ENCODE measurements at regions not wholly inside any gene's neighbourhood (a gene's known extent, or its start where the extent isn't known, plus 50 kb on each side); places are given as distances from the start of the nearest gene placed in this dataset.

DNA sequence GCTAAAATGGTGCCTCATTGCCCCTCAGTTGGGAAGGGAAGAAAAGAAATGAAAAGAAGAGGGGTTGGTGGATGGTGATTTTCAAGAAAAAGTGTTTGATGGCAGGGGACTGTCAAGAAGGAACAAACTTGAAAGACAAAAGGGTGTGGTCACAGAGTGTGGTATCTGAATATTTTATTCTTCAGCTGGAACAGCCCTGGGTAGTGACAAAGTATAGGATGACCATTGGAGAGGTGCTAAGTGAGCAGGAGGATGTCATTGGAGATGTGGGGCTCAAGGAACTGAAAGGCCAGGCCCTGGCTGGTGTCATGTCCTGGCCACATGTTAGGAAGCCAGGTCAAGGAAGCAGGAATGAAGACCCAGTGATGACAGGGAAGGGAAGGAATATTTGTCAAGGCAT is 71.0 kb upstream of the CD55 start:
- TF ChIP-seq, protein P1, sequence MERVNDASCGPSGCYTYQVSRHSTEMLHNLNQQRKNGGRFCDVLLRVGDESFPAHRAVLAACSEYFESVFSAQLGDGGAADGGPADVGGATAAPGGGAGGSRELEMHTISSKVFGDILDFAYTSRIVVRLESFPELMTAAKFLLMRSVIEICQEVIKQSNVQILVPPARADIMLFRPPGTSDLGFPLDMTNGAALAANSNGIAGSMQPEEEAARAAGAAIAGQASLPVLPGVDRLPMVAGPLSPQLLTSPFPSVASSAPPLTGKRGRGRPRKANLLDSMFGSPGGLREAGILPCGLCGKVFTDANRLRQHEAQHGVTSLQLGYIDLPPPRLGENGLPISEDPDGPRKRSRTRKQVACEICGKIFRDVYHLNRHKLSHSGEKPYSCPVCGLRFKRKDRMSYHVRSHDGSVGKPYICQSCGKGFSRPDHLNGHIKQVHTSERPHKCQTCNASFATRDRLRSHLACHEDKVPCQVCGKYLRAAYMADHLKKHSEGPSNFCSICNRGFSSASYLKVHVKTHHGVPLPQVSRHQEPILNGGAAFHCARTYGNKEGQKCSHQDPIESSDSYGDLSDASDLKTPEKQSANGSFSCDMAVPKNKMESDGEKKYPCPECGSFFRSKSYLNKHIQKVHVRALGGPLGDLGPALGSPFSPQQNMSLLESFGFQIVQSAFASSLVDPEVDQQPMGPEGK (CRISPR knock-in tag; IDR thresholded peaks at IDR 0.05; ENCODE audit: borderline replicate concordance), result no peak
- TF ChIP-seq ZNF565 (CRISPR knock-in tag; conservative IDR thresholded peaks at IDR 0.05; ENCODE audit: low read depth) (no peak), TCF4 (CRISPR knock-in tag; IDR thresholded peaks at IDR 0.05; ENCODE audit: borderline replicate concordance) (no peak), TOX (CRISPR knock-in tag; IDR thresholded peaks at IDR 0.05; ENCODE audit: borderline replicate concordance) (no peak)
- TF ChIP-seq, protein P2, sequence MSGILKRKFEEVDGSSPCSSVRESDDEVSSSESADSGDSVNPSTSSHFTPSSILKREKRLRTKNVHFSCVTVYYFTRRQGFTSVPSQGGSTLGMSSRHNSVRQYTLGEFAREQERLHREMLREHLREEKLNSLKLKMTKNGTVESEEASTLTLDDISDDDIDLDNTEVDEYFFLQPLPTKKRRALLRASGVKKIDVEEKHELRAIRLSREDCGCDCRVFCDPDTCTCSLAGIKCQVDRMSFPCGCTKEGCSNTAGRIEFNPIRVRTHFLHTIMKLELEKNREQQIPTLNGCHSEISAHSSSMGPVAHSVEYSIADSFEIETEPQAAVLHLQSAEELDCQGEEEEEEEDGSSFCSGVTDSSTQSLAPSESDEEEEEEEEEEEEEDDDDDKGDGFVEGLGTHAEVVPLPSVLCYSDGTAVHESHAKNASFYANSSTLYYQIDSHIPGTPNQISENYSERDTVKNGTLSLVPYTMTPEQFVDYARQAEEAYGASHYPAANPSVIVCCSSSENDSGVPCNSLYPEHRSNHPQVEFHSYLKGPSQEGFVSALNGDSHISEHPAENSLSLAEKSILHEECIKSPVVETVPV (CRISPR knock-in tag; IDR thresholded peaks at IDR 0.05), result no peak
- TF ChIP-seq, protein P3, sequence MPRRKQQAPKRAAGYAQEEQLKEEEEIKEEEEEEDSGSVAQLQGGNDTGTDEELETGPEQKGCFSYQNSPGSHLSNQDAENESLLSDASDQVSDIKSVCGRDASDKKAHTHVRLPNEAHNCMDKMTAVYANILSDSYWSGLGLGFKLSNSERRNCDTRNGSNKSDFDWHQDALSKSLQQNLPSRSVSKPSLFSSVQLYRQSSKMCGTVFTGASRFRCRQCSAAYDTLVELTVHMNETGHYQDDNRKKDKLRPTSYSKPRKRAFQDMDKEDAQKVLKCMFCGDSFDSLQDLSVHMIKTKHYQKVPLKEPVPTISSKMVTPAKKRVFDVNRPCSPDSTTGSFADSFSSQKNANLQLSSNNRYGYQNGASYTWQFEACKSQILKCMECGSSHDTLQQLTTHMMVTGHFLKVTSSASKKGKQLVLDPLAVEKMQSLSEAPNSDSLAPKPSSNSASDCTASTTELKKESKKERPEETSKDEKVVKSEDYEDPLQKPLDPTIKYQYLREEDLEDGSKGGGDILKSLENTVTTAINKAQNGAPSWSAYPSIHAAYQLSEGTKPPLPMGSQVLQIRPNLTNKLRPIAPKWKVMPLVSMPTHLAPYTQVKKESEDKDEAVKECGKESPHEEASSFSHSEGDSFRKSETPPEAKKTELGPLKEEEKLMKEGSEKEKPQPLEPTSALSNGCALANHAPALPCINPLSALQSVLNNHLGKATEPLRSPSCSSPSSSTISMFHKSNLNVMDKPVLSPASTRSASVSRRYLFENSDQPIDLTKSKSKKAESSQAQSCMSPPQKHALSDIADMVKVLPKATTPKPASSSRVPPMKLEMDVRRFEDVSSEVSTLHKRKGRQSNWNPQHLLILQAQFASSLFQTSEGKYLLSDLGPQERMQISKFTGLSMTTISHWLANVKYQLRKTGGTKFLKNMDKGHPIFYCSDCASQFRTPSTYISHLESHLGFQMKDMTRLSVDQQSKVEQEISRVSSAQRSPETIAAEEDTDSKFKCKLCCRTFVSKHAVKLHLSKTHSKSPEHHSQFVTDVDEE (CRISPR knock-in tag; IDR thresholded peaks at IDR 0.05), result no peak
- no peak for ATAC-seq

DNA sequence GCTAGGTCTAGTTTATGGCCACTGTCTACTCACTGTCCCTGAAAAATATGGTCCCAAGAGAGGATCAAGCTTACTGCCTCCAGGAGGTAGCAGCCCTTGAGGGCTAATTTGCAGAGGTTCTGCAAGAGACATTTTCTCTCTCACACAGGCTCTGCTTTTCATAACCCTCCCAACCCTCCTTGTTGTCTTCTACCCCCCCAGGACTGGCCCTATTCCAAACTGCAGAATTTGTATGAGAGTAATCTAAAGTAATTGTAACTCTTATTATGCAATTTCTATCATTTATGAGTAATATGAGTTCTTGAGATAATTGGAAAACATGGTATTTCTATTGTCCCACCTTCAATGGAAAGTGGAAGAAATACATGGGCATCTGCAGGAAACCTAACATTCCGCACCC is 70.4 kb upstream of the CD55 start:
- ATAC-seq, result no peak
- no peak for TF ChIP-seq SNAI2 (CRISPR knock-in tag; IDR thresholded peaks at IDR 0.05)
- TF ChIP-seq ESRRG (CRISPR knock-in tag; IDR thresholded peaks at IDR 0.05), result no peak
- TF ChIP-seq, protein P4, sequence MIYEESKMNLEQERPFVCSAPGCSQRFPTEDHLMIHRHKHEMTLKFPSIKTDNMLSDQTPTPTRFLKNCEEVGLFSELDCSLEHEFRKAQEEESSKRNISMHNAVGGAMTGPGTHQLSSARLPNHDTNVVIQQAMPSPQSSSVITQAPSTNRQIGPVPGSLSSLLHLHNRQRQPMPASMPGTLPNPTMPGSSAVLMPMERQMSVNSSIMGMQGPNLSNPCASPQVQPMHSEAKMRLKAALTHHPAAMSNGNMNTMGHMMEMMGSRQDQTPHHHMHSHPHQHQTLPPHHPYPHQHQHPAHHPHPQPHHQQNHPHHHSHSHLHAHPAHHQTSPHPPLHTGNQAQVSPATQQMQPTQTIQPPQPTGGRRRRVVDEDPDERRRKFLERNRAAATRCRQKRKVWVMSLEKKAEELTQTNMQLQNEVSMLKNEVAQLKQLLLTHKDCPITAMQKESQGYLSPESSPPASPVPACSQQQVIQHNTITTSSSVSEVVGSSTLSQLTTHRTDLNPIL (CRISPR knock-in tag; IDR thresholded peaks at IDR 0.05; ENCODE audit: low read depth), result no peak
- TF ChIP-seq CSDC2 (CRISPR knock-in tag; IDR thresholded peaks at IDR 0.05), result no peak
- TF ChIP-seq RARB (CRISPR knock-in tag; IDR thresholded peaks at IDR 0.05), result no peak
- TF ChIP-seq, protein P2 (CRISPR knock-in tag; IDR thresholded peaks at IDR 0.05), result no peak
- TF ChIP-seq, protein P3 (CRISPR knock-in tag; IDR thresholded peaks at IDR 0.05), result no peak

DNA sequence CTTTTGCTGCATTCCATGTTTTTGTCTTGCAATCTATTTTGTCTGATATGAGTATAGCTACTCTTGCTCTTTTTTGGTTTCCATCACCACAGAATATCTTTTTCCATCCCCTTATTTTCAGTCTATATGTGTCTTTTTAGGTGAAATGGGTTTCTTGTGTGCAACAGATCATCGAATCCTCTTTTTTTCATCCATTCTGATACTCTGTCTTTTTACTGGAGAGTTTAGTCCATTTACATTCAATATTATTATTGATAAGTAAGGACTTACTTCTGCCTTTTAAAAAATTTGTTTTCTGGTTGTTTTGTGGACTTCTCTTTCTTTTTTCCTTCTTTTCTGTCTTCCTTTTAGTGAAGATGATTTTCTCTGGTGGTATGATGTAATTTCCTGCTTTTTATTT is 64.6 kb upstream of the CD55 start:
- no peak for ATAC-seq
- TF ChIP-seq, protein P4 (CRISPR knock-in tag; IDR thresholded peaks at IDR 0.05; ENCODE audit: low read depth), result no peak
- TF ChIP-seq ZC3H10 (CRISPR knock-in tag; IDR thresholded peaks at IDR 0.05) (no peak), BACH2 (CRISPR knock-in tag; IDR thresholded peaks at IDR 0.05; ENCODE audit: borderline replicate concordance) (no peak), TCF4 (CRISPR knock-in tag; IDR thresholded peaks at IDR 0.05; ENCODE audit: borderline replicate concordance) (no peak), ARNTL (CRISPR knock-in tag; IDR thresholded peaks at IDR 0.05; ENCODE audit: borderline replicate concordance, low read depth) (no peak), SNAI2 (CRISPR knock-in tag; IDR thresholded peaks at IDR 0.05) (no peak)

Data from SK-N-SH treated with all-trans-retinoic acid at 6 μM for 48 hours (cell line).